Lung microvascular endothelial cell (primary cell): ENCODE measurements at regions not wholly inside any gene's neighbourhood (a gene's known extent, or its start where the extent isn't known, plus 50 kb on each side); places are given as distances from the start of the nearest gene placed in this dataset.

Experiments used
- DNase-seq, 2 donors: peaks; one replicate each; pipeline versions ENCODE4 v3.0.0 to v3.0.0-alpha.2; 2010; ENCODE audit warnings: low read depth in 2 of 2

- DNase-seq, result no peak
Observed at GRCh38 chr2:150706561-150706960, 219.1 kb upstream of the RND3 start.

GRCh38 chr2:150705767-150706166, 218.3 kb upstream of the RND3 start:
- DNase-seq, result no peak

- no peak for DNase-seq
Observed at GRCh38 chr2:150705357-150705756, 217.9 kb upstream of the RND3 start.

- no peak for DNase-seq
Observed at GRCh38 chr2:150702791-150703190, 215.3 kb upstream of the RND3 start.

- no peak for DNase-seq
Observed at GRCh38 chr2:150700666-150701580, 213.5 kb upstream of the RND3 start.

GRCh38 chr2:150699218-150699617, 211.8 kb upstream of the RND3 start:
- DNase-seq, result no peak

- peak in 1 of 2 donors; percentile 4 for DNase-seq
Observed at GRCh38 chr2:150698016-150698661, 210.7 kb upstream of the RND3 start.

GRCh38 chr2:150697596-150697995, 210.1 kb upstream of the RND3 start:
- DNase-seq, result no peak

- no peak for DNase-seq
Observed at GRCh38 chr2:150695451-150696135, 208.1 kb upstream of the RND3 start.

GRCh38 chr2:150693556-150693955, 206.1 kb upstream of the RND3 start:
- no peak for DNase-seq

- DNase-seq, result no peak
Observed at GRCh38 chr2:150690870-150691269, 203.4 kb upstream of the RND3 start.

- no peak for DNase-seq
Observed at GRCh38 chr2:150690261-150690660, 202.8 kb upstream of the RND3 start.

- no peak for DNase-seq
Observed at GRCh38 chr2:150689590-150689989, 202.1 kb upstream of the RND3 start.

- no peak for DNase-seq
Observed at GRCh38 chr2:150688016-150688415, 200.5 kb upstream of the RND3 start.

- DNase-seq, result no peak
Observed at GRCh38 chr2:150686391-150686790, 198.9 kb upstream of the RND3 start.

GRCh38 chr2:150681120-150681804, 193.8 kb upstream of the RND3 start:
- peak in 1 of 2 donors; percentile 86 for DNase-seq

GRCh38 chr2:150679456-150680120, 192.1 kb upstream of the RND3 start:
- DNase-seq, result no peak

GRCh38 chr2:150677551-150677950, 190.1 kb upstream of the RND3 start:
- peak in 1 of 2 donors; percentile 20 for DNase-seq

GRCh38 chr2:150676747-150677383, 189.4 kb upstream of the RND3 start:
- DNase-seq, result no peak

- no peak for DNase-seq
Observed at GRCh38 chr2:150675807-150676206, 188.3 kb upstream of the RND3 start.

GRCh38 chr2:150674283-150674682, 186.8 kb upstream of the RND3 start:
- DNase-seq, result no peak
